ENCODE measurements at regions not wholly inside any gene's neighbourhood (a gene's known extent, or its start where the extent isn't known, plus 50 kb on each side); places are given as distances from the start of the nearest gene placed in this dataset.
"Not testable (repeated sequence)": the region's sequence is repeated elsewhere in the genome, so short reads cannot be mapped to it uniquely, and the experiment has no call there.

- DNase-seq = no peak
Measured at GRCh38 chr2:183465048-183465447, 340.8 kb downstream of the NUP35 start.

- DNase-seq = no peak
Measured at GRCh38 chr2:183474912-183475695, 350.9 kb downstream of the NUP35 start.

GRCh38 chr2:183476490-183476889 lies 352.2 kb downstream of the NUP35 start:
- DNase-seq = no peak

- DNase-seq = no peak
Measured at GRCh38 chr2:183477296-183477695, 353.1 kb downstream of the NUP35 start.

GRCh38 chr2:183478941-183479595 lies 354.8 kb downstream of the NUP35 start:
- DNase-seq = not testable (repeated sequence)

GRCh38 chr2:183487326-183487725 lies 363.1 kb downstream of the NUP35 start:
- no peak for DNase-seq

GRCh38 chr2:183488421-183488820 lies 364.2 kb downstream of the NUP35 start:
- DNase-seq = no peak

GRCh38 chr2:183490489-183490888 lies 366.2 kb downstream of the NUP35 start:
- DNase-seq = no peak

- DNase-seq = no peak
Measured at GRCh38 chr2:183490914-183491313, 366.7 kb downstream of the NUP35 start.

- no peak for DNase-seq
Measured at GRCh38 chr2:183493040-183493439, 368.8 kb downstream of the NUP35 start.

- DNase-seq = no peak
Measured at GRCh38 chr2:183495079-183495478, 370.8 kb downstream of the NUP35 start.

- DNase-seq = no peak
Measured at GRCh38 chr2:183495589-183496267, 371.5 kb downstream of the NUP35 start.

- no peak for DNase-seq
Measured at GRCh38 chr2:183497861-183498260, 373.6 kb downstream of the NUP35 start.

GRCh38 chr2:183505911-183506310 lies 381.7 kb downstream of the NUP35 start:
- no peak for DNase-seq

- DNase-seq = no peak
Measured at GRCh38 chr2:183511154-183511553, 386.9 kb downstream of the NUP35 start.

- DNase-seq = no peak
Measured at GRCh38 chr2:183519371-183520056, 395.3 kb downstream of the NUP35 start.

- no peak for DNase-seq
Measured at GRCh38 chr2:183521911-183522310, 397.7 kb downstream of the NUP35 start.

GRCh38 chr2:183522489-183523266 lies 398.4 kb downstream of the NUP35 start:
- DNase-seq = no peak

- DNase-seq = no peak
Measured at GRCh38 chr2:183530333-183530901, 406.2 kb downstream of the NUP35 start.

- DNase-seq = no peak
Measured at GRCh38 chr2:183532514-183532913, 408.3 kb downstream of the NUP35 start.

GRCh38 chr2:183533021-183533420 lies 408.8 kb downstream of the NUP35 start:
- no peak for DNase-seq

- DNase-seq = no peak
Measured at GRCh38 chr2:183536290-183536689, 412.0 kb downstream of the NUP35 start.
